ENCODE measurements at regions not wholly inside any gene's neighbourhood (a gene's known extent, or its start where the extent isn't known, plus 50 kb on each side); places are given as distances from the start of the nearest gene placed in this dataset.

- TF ChIP-seq, protein P1, sequence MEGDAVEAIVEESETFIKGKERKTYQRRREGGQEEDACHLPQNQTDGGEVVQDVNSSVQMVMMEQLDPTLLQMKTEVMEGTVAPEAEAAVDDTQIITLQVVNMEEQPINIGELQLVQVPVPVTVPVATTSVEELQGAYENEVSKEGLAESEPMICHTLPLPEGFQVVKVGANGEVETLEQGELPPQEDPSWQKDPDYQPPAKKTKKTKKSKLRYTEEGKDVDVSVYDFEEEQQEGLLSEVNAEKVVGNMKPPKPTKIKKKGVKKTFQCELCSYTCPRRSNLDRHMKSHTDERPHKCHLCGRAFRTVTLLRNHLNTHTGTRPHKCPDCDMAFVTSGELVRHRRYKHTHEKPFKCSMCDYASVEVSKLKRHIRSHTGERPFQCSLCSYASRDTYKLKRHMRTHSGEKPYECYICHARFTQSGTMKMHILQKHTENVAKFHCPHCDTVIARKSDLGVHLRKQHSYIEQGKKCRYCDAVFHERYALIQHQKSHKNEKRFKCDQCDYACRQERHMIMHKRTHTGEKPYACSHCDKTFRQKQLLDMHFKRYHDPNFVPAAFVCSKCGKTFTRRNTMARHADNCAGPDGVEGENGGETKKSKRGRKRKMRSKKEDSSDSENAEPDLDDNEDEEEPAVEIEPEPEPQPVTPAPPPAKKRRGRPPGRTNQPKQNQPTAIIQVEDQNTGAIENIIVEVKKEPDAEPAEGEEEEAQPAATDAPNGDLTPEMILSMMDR (optimal IDR thresholded peaks at IDR 0.05 in 1 of 3, IDR thresholded peaks at IDR 0.05 in 1 of 3, conservative IDR thresholded peaks at IDR 0.05 in 1 of 3; ENCODE audit: extremely low read depth in 1 of 3, insufficient read depth in 2 of 3, low read length in 3 of 3): no peak
- no peak for TF ChIP-seq EZH2 (IDR thresholded peaks at IDR 0.05; ENCODE audit: low read length)
Observed at GRCh38 chr4:130814896-130815295, 1718.9 kb downstream of the C4orf33 start.
